HEK293 (cell line): ENCODE measurements at regions not wholly inside any gene's neighbourhood (a gene's known extent, or its start where the extent isn't known, plus 50 kb on each side); places are given as distances from the start of the nearest gene placed in this dataset.

Experiments
- CTCF ChIA-PET: fragments of 350-600 bp; formaldehyde crosslinking; extraction: SDS; loops from one replicate; lab custom pipeline; 2021; ENCODE audit warnings: antibody characterized with exemption; lab: Yijun Ruan, JAX
- POLR2A ChIA-PET: fragments of 300-600 bp; formaldehyde crosslinking; extraction: SDS; loops from one replicate; lab custom pipeline; 2020; ENCODE audit warnings: antibody characterized with exemption, inconsistent platforms; lab: Yijun Ruan, JAX
- H3K27ac ChIP-seq: fragments of 200-500 bp; sonication (Bioruptor generic); 2 replicates; pipeline ENCODE4 v1.5.1; 2014; ENCODE audit warnings: low read depth, low read length, control low read depth, inconsistent platforms; ENCODE audit errors: extremely low read depth
- H3K36me3 ChIP-seq, 2 experiments: fragments of 200-500 bp in 1 of 2; sonication (Bioruptor generic) in 1 of 2; 1 replicate in 1 of 2; 2 replicates in 1 of 2; pipeline ENCODE4 v1.5.1; 2014 to 2017; ENCODE audit warnings: inconsistent platforms in 2 of 2, low read length in 2 of 2; ENCODE audit not compliant: control insufficient read depth in 2 of 2, insufficient read depth in 1 of 2
- H3K4me1 ChIP-seq: fragments of 200-500 bp; sonication (Bioruptor generic); 2 replicates; pipeline ENCODE4 v1.5.1; 2014; ENCODE audit warnings: mild to moderate bottlenecking, low read length, inconsistent platforms; ENCODE audit not compliant: control insufficient read depth, insufficient read depth
- H3K4me3 ChIP-seq: 2 replicates; pipeline ENCODE4 v1.5.1; 2011; ENCODE audit warnings: low read depth, mild to moderate bottlenecking, control low read depth, low read length, moderate library complexity
- H3K9me3 ChIP-seq: fragments of 200-500 bp; sonication (Bioruptor generic); 2 replicates; pipeline ENCODE4 v1.5.1; 2014; ENCODE audit warnings: low read depth, low read length, inconsistent platforms; ENCODE audit not compliant: control insufficient read depth, insufficient read depth
- BCL11B ChIP-seq: fragments of 450-650 bp; formaldehyde crosslinking; IDR thresholded peaks from 2 replicates; pipeline ENCODE4 v1.5.1; 2016; ENCODE audit warnings: low read depth, missing biosample characterization, missing genetic modification characterization
- KLF8 ChIP-seq: fragments of 450-650 bp; formaldehyde crosslinking; IDR thresholded peaks from 2 replicates; pipeline ENCODE4 v1.5.1; 2016; ENCODE audit warnings: missing biosample characterization, missing genetic modification characterization
- RBAK ChIP-seq: fragments of 450-650 bp; formaldehyde crosslinking; IDR thresholded peaks from 2 replicates; pipeline ENCODE4 v1.5.1; 2016; ENCODE audit warnings: missing biosample characterization, missing genetic modification characterization
- YY2 ChIP-seq: fragments of 450-650 bp; formaldehyde crosslinking; IDR thresholded peaks from 2 replicates; pipeline ENCODE4 v1.5.1; 2016; ENCODE audit warnings: missing biosample characterization, missing genetic modification characterization
- ZBTB20 ChIP-seq: fragments of 450-650 bp; formaldehyde crosslinking; IDR thresholded peaks from 2 replicates; pipeline ENCODE4 v1.5.1; 2016; ENCODE audit warnings: missing biosample characterization, missing genetic modification characterization
- ZBTB48 ChIP-seq: fragments of 450-650 bp; formaldehyde crosslinking; IDR thresholded peaks from 2 replicates; pipeline ENCODE4 v1.5.1; 2016; ENCODE audit warnings: missing biosample characterization, missing genetic modification characterization
- ZNF138 ChIP-seq: fragments of 450-650 bp; formaldehyde crosslinking; IDR thresholded peaks from 2 replicates; pipeline ENCODE4 v1.5.1; 2016; ENCODE audit warnings: missing biosample characterization, missing genetic modification characterization, borderline replicate concordance
- ZNF174 ChIP-seq: fragments of 450-650 bp; formaldehyde crosslinking; IDR thresholded peaks from 2 replicates; pipeline ENCODE4 v1.5.0; 2017; ENCODE audit warnings: missing biosample characterization, mild to moderate bottlenecking, missing genetic modification characterization
- ZNF394 ChIP-seq: fragments of 450-650 bp; formaldehyde crosslinking; IDR thresholded peaks from 2 replicates; pipeline ENCODE4 v1.5.1; 2016; ENCODE audit warnings: missing biosample characterization, missing genetic modification characterization, mild to moderate bottlenecking, moderate library complexity, borderline replicate concordance
- ZNF514 ChIP-seq: fragments of 450-650 bp; formaldehyde crosslinking; IDR thresholded peaks from 2 replicates; pipeline ENCODE4 v1.5.1; 2016; ENCODE audit warnings: missing biosample characterization, missing genetic modification characterization
- ZNF549 ChIP-seq: fragments of 450-650 bp; IDR thresholded peaks from 2 replicates; pipeline ENCODE4 v1.5.1; 2018; ENCODE audit warnings: missing biosample characterization, missing genetic modification characterization, mild to moderate bottlenecking, inconsistent platforms, moderate library complexity
- ZNF610 ChIP-seq: fragments of 450-650 bp; formaldehyde crosslinking; IDR thresholded peaks from 2 replicates; pipeline ENCODE4 v1.5.1; 2016; ENCODE audit warnings: missing biosample characterization, missing genetic modification characterization, borderline replicate concordance
- ZNF624 ChIP-seq: fragments of 450-650 bp; formaldehyde crosslinking; IDR thresholded peaks from 2 replicates; pipeline ENCODE4 v1.5.1; 2017; ENCODE audit warnings: missing biosample characterization, missing genetic modification characterization
- ZNF664 ChIP-seq: fragments of 450-650 bp; formaldehyde crosslinking; IDR thresholded peaks from 2 replicates; pipeline ENCODE4 v1.5.1; 2016; ENCODE audit warnings: missing biosample characterization, missing genetic modification characterization
- TF ChIP-seq, protein P1 (sequence below): fragments of 450-650 bp; formaldehyde crosslinking; IDR thresholded peaks from 2 replicates; pipeline ENCODE4 v1.5.0; 2017; ENCODE audit warnings: missing biosample characterization, missing genetic modification characterization, borderline replicate concordance
- TF ChIP-seq, protein P2 (sequence below): fragments of 450-650 bp; formaldehyde crosslinking; IDR thresholded peaks from 2 replicates; pipeline ENCODE4 v1.5.1; 2016; ENCODE audit warnings: missing biosample characterization, missing genetic modification characterization
- TF ChIP-seq, protein P3 (sequence below): fragments of 450-650 bp; formaldehyde crosslinking; IDR thresholded peaks from 2 replicates; pipeline ENCODE4 v1.5.1; 2016; ENCODE audit warnings: missing biosample characterization, missing genetic modification characterization
- TF ChIP-seq, protein P4 (sequence below): fragments of 450-650 bp; formaldehyde crosslinking; IDR thresholded peaks from 2 replicates; pipeline ENCODE4 v1.5.1; 2016; ENCODE audit warnings: missing biosample characterization, missing genetic modification characterization
- TF ChIP-seq, protein P5 (sequence below): fragments of 450-650 bp; formaldehyde crosslinking; IDR thresholded peaks from 2 replicates; pipeline ENCODE4 v1.5.1; 2016; ENCODE audit warnings: missing biosample characterization, missing genetic modification characterization
- TF ChIP-seq, protein P6 (sequence below): fragments of 450-650 bp; formaldehyde crosslinking; IDR thresholded peaks from 2 replicates; pipeline ENCODE4 v1.5.1; 2017; ENCODE audit warnings: missing biosample characterization, missing genetic modification characterization

DNA sequence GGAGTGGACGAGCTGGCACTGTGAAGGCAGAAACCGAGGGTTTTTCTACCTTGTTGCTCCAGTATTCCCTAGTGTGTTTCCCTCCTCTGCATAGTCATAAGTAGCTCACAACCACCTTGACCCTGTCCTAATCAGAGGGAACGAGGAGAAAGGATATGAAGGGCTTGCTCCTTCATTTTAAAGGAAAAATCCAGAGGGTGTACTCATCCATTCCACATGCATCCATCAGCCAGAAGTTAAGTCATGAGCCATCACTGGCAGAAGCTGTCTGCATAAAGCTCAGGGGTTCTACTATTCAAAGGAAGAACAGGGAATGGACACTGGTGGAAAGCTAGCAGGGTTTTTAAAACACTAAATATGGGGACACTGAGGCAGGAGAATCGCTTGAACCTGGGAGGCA, 84.3 kb upstream of the FOXN3 start:
- Histone ChIP-seq H3K4me3 (no peak overlapping the region), H3K27ac (no peak overlapping the region), H3K36me3 (no peaks in the 10 kb centered on the region; a peak in 1 of 3 replicates), H3K9me3 (no peaks in the 10 kb centered on the region), H3K4me1 (no peaks in the 10 kb centered on the region)
- CTCF ChIA-PET, result no interaction called here
- no peak for TF ChIP-seq ZNF624
- POLR2A ChIA-PET, result no interaction called here

DNA sequence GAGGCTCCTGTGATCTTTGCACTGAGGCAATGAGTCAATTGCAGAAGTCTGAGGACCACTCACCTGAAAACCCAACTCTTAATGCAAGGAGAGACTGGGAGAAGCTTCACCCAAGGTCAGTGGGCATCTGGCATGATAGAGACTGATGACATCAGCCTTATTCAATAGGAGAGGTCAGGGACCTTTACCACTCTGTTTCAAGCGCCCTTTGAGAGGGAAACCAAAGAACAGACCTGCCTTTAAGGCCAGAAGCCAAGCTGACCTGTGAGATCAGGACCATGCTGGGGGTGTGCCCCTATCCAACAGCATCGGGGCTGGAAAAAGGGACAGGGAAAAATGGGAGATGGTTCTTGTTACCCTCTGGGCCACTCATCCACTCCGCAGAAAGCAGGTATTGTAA, 83.3 kb upstream of the FOXN3 start:
- ChIA-PET POLR2A (no interaction called here), CTCF (no interaction called here)
- Histone ChIP-seq H3K4me3 (no peak overlapping the region), H3K36me3 (no peaks in the 10 kb centered on the region; a peak in 1 of 3 replicates), H3K9me3 (no peaks in the 10 kb centered on the region), H3K4me1 (no peaks in the 10 kb centered on the region), H3K27ac (no peak overlapping the region)
- TF ChIP-seq ZNF549 (tag by site-specific recombination), result no peak
- no peak for TF ChIP-seq YY2 (tag by site-specific recombination)
- TF ChIP-seq ZNF394 (tag by site-specific recombination), result no peak
- no peak for TF ChIP-seq RBAK
- no peak for TF ChIP-seq ZNF664
- TF ChIP-seq, protein P1, sequence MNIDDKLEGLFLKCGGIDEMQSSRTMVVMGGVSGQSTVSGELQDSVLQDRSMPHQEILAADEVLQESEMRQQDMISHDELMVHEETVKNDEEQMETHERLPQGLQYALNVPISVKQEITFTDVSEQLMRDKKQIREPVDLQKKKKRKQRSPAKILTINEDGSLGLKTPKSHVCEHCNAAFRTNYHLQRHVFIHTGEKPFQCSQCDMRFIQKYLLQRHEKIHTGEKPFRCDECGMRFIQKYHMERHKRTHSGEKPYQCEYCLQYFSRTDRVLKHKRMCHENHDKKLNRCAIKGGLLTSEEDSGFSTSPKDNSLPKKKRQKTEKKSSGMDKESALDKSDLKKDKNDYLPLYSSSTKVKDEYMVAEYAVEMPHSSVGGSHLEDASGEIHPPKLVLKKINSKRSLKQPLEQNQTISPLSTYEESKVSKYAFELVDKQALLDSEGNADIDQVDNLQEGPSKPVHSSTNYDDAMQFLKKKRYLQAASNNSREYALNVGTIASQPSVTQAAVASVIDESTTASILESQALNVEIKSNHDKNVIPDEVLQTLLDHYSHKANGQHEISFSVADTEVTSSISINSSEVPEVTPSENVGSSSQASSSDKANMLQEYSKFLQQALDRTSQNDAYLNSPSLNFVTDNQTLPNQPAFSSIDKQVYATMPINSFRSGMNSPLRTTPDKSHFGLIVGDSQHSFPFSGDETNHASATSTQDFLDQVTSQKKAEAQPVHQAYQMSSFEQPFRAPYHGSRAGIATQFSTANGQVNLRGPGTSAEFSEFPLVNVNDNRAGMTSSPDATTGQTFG (tag by site-specific recombination), result no peak
- no peak for TF ChIP-seq KLF8 (tag by site-specific recombination)
- TF ChIP-seq ZNF514 (tag by site-specific recombination), result no peak
- no peak for TF ChIP-seq ZBTB48 (tag by site-specific recombination)
- TF ChIP-seq, protein P2, sequence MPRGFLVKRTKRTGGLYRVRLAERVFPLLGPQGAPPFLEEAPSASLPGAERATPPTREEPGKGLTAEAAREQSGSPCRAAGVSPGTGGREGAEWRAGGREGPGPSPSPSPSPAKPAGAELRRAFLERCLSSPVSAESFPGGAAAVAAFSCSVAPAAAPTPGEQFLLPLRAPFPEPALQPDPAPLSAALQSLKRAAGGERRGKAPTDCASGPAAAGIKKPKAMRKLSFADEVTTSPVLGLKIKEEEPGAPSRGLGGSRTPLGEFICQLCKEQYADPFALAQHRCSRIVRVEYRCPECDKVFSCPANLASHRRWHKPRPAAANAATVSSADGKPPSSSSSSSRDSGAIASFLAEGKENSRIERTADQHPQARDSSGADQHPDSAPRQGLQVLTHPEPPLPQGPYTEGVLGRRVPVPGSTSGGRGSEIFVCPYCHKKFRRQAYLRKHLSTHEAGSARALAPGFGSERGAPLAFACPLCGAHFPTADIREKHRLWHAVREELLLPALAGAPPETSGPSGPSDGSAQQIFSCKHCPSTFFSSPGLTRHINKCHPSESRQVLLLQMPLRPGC (tag by site-specific recombination), result no peak
- TF ChIP-seq, protein P3, sequence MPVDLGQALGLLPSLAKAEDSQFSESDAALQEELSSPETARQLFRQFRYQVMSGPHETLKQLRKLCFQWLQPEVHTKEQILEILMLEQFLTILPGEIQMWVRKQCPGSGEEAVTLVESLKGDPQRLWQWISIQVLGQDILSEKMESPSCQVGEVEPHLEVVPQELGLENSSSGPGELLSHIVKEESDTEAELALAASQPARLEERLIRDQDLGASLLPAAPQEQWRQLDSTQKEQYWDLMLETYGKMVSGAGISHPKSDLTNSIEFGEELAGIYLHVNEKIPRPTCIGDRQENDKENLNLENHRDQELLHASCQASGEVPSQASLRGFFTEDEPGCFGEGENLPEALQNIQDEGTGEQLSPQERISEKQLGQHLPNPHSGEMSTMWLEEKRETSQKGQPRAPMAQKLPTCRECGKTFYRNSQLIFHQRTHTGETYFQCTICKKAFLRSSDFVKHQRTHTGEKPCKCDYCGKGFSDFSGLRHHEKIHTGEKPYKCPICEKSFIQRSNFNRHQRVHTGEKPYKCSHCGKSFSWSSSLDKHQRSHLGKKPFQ, result no peak
- TF ChIP-seq ZBTB20 (tag by site-specific recombination), result no peak
- TF ChIP-seq, protein P4, sequence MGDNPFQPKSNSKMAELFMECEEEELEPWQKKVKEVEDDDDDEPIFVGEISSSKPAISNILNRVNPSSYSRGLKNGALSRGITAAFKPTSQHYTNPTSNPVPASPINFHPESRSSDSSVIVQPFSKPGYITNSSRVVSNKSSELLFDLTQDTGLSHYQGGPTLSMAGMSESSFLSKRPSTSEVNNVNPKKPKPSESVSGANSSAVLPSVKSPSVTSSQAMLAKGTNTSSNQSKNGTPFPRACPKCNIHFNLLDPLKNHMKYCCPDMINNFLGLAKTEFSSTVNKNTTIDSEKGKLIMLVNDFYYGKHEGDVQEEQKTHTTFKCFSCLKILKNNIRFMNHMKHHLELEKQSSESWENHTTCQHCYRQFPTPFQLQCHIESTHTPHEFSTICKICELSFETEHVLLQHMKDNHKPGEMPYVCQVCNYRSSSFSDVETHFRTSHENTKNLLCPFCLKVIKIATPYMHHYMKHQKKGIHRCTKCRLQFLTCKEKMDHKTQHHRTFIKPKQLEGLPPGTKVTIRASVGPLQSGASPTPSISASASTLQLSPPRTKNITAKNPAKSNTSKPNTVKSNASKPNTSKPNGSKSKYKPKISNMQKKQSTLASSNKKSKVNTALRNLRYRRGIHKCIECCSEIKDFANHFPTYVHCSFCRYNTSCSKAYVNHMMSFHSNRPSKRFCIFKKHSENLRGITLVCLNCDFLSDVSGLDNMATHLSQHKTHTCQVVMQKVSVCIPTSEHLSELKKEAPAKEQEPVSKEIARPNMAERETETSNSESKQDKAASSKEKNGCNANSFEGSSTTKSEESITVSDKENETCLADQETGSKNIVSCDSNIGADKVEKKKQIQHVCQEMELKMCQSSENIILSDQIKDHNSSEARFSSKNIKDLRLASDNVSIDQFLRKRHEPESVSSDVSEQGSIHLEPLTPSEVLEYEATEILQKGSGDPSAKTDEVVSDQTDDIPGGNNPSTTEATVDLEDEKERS, result no peak
- TF ChIP-seq, protein P5, sequence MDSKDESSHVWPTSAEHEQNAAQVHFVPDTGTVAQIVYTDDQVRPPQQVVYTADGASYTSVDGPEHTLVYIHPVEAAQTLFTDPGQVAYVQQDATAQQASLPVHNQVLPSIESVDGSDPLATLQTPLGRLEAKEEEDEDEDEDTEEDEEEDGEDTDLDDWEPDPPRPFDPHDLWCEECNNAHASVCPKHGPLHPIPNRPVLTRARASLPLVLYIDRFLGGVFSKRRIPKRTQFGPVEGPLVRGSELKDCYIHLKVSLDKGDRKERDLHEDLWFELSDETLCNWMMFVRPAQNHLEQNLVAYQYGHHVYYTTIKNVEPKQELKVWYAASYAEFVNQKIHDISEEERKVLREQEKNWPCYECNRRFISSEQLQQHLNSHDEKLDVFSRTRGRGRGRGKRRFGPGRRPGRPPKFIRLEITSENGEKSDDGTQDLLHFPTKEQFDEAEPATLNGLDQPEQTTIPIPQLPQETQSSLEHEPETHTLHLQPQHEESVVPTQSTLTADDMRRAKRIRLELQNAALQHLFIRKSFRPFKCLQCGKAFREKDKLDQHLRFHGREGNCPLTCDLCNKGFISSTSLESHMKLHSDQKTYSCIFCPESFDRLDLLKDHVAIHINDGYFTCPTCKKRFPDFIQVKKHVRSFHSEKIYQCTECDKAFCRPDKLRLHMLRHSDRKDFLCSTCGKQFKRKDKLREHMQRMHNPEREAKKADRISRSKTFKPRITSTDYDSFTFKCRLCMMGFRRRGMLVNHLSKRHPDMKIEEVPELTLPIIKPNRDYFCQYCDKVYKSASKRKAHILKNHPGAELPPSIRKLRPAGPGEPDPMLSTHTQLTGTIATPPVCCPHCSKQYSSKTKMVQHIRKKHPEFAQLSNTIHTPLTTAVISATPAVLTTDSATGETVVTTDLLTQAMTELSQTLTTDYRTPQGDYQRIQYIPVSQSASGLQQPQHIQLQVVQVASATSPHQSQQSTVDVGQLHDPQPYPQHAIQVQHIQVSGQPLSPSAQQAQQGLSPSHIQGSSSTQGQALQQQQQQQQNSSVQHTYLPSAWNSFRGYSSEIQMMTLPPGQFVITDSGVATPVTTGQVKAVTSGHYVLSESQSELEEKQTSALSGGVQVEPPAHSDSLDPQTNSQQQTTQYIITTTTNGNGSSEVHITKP (tag by site-specific recombination), result no peak
- TF ChIP-seq ZNF138 (tag by site-specific recombination), result no peak
- TF ChIP-seq, protein P6, sequence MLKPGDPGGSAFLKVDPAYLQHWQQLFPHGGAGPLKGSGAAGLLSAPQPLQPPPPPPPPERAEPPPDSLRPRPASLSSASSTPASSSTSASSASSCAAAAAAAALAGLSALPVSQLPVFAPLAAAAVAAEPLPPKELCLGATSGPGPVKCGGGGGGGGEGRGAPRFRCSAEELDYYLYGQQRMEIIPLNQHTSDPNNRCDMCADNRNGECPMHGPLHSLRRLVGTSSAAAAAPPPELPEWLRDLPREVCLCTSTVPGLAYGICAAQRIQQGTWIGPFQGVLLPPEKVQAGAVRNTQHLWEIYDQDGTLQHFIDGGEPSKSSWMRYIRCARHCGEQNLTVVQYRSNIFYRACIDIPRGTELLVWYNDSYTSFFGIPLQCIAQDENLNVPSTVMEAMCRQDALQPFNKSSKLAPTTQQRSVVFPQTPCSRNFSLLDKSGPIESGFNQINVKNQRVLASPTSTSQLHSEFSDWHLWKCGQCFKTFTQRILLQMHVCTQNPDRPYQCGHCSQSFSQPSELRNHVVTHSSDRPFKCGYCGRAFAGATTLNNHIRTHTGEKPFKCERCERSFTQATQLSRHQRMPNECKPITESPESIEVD (tag by site-specific recombination), result no peak
- TF ChIP-seq ZNF174 (tag by site-specific recombination), result no peak
- TF ChIP-seq BCL11B (tag by site-specific recombination), result no peak
- TF ChIP-seq ZNF610 (tag by site-specific recombination), result no peak
